A549 (cell line): ENCODE measurements at regions not wholly inside any gene's neighbourhood (a gene's known extent, or its start where the extent isn't known, plus 50 kb on each side); places are given as distances from the start of the nearest gene placed in this dataset.

ENCODE experiments used
- ATAC-seq, 2 experiments: fragments of 200-7000 bp in 1 of 2; fragments of >200 bp in 1 of 2; cut with Nextera tagmentation in 1 of 2; cut with Tn5 transposase in 1 of 2; 3 replicates each; pipeline versions ENCODE4 v1.8.0 to v1.9.1; 2018 to 2020; ENCODE audit warnings: mild to moderate bottlenecking in 1 of 2, moderate library complexity in 1 of 2
- CTCF ChIA-PET: fragments of 300-600 bp; sonication (Branson Sonifier 250); formaldehyde crosslinking; extraction: SDS; loops from one replicate; lab custom pipeline; 2021; ENCODE audit warnings: antibody characterized with exemption, inconsistent platforms; lab: Yijun Ruan, JAX
- POLR2A ChIA-PET: fragments of 350-600 bp; formaldehyde crosslinking; extraction: SDS; loops from one replicate; lab custom pipeline; 2021; ENCODE audit warnings: antibody characterized with exemption, inconsistent platforms; lab: Yijun Ruan, JAX
- DNase-seq, 2 experiments: peaks; one replicate each; pipeline versions ENCODE4 v3.0.0 to v3.0.0-alpha.2; 2011 to 2016; ENCODE audit warnings: low read depth in 1 of 2, low spot score in 1 of 2
- FAIRE-seq: peaks from 2 replicates; lab custom pipeline; 2011; peaks lifted over from hg19 to GRCh38; lab: Jason Lieb, UNC
- H3K27ac ChIP-seq, 2 experiments: fragments of >200 bp; sonication (Bioruptor Twin); formaldehyde crosslinking; 3 replicates each; pipeline ENCODE4 v1.5.1; 2016 to 2017
- H3K4me1 ChIP-seq: fragments of >200 bp; sonication (Bioruptor Twin); formaldehyde crosslinking; 3 replicates; pipeline ENCODE4 v1.6.1; 2016
- H3K4me2 ChIP-seq: fragments of >200 bp; sonication (Bioruptor Twin); formaldehyde crosslinking; 3 replicates; pipeline ENCODE4 v1.6.1; 2016
- H3K4me3 ChIP-seq: fragments of >200 bp; sonication (Bioruptor Twin); formaldehyde crosslinking; 3 replicates; pipeline ENCODE4 v1.5.1; 2016
- H3K9me3 ChIP-seq: fragments of >200 bp; sonication (Bioruptor Twin); formaldehyde crosslinking; 3 replicates; pipeline ENCODE4 v1.6.1; 2016
- BHLHE40 ChIP-seq: IDR thresholded peaks from 2 replicates; pipeline ENCODE4 v1.6.1; 2012; ENCODE audit warnings: low read depth, low read length, inconsistent platforms
- CBX2 ChIP-seq: fragments of 200-600 bp; sonication (generic); IDR thresholded peaks from 2 replicates; pipeline ENCODE4 v1.6.1; 2016; ENCODE audit warnings: low read depth, mild to moderate bottlenecking, borderline replicate concordance
- ELK1 ChIP-seq: fragments of 150-350 bp; IDR thresholded peaks from 2 replicates; pipeline ENCODE4 v1.6.1; 2014; ENCODE audit warnings: low read depth, mild to moderate bottlenecking, low read length
- EP300 ChIP-seq, 2 experiments: fragments of >200 bp; sonication (Bioruptor Twin); formaldehyde crosslinking; IDR thresholded peaks; 2 replicates in 1 of 2; 3 replicates in 1 of 2; pipeline ENCODE4 v1.6.1; 2016 to 2017
- GATA3 ChIP-seq: IDR thresholded peaks from 2 replicates; pipeline ENCODE4 v1.6.1; 2012; ENCODE audit warnings: borderline replicate concordance
- HES2 ChIP-seq: fragments of >200 bp; sonication (Bioruptor Twin); formaldehyde crosslinking; IDR thresholded peaks from 2 replicates; pipeline ENCODE4 v1.6.1; 2016
- HOXA7 ChIP-seq: fragments of 250-450 bp; sonication (Bioruptor Pico); IDR thresholded peaks from 2 replicates; pipeline ENCODE4 v1.5.0; 2020; ENCODE audit warnings: mild to moderate bottlenecking, moderate library complexity
- HOXB13 ChIP-seq: fragments of 250-450 bp; sonication (Bioruptor Pico); IDR thresholded peaks from 2 replicates; pipeline ENCODE4 v1.5.0; 2020; ENCODE audit warnings: low read depth, mild to moderate bottlenecking, moderate library complexity
- MAZ ChIP-seq: fragments of 150-350 bp; IDR thresholded peaks from 2 replicates; pipeline ENCODE4 v1.6.1; 2014; ENCODE audit warnings: antibody characterized with exemption, low read depth, low read length, borderline replicate concordance
- NFE2L2 ChIP-seq: fragments of 150-350 bp; conservative IDR thresholded peaks from 2 replicates; pipeline ENCODE4 v1.6.1; 2014; ENCODE audit warnings: low read length
- NR3C1 ChIP-seq: fragments of >200 bp; sonication (Bioruptor Twin); formaldehyde crosslinking; IDR thresholded peaks from 3 replicates; pipeline ENCODE4 v1.6.1; 2017
- PHF8 ChIP-seq: fragments of 200-600 bp; sonication (generic); IDR thresholded peaks from 2 replicates; pipeline ENCODE4 v1.6.1; 2016; ENCODE audit warnings: low read depth, mild to moderate bottlenecking, antibody characterized with exemption, moderate library complexity, borderline replicate concordance
- POLR2A ChIP-seq: IDR thresholded peaks from 2 replicates; pipeline ENCODE4 v1.6.1; 2012; ENCODE audit warnings: mild to moderate bottlenecking, low read length
- REST ChIP-seq: fragments of 200-600 bp; sonication (generic); IDR thresholded peaks from 2 replicates; pipeline ENCODE4 v1.6.1; 2016; ENCODE audit warnings: antibody characterized with exemption, mild to moderate bottlenecking, moderate library complexity
- RFX5 ChIP-seq: fragments of 450-650 bp; IDR thresholded peaks from 2 replicates; pipeline ENCODE4 v1.7.1; 2014; ENCODE audit warnings: antibody characterized with exemption, mild to moderate bottlenecking, moderate library complexity
- SMC3 ChIP-seq: fragments of >200 bp; sonication (Bioruptor Twin); formaldehyde crosslinking; IDR thresholded peaks from 3 replicates; pipeline ENCODE4 v1.6.1; 2018; ENCODE audit warnings: inconsistent platforms
- SREBF2 ChIP-seq: fragments of 450-650 bp; IDR thresholded peaks from 2 replicates; pipeline ENCODE4 v1.6.1; 2014; ENCODE audit warnings: mild to moderate bottlenecking, moderate library complexity
- ZNF302 ChIP-seq: fragments of 250-450 bp; sonication (Bioruptor Pico); IDR thresholded peaks from 2 replicates; pipeline ENCODE4 v1.9.0; 2021; ENCODE audit warnings: inconsistent platforms, mild to moderate bottlenecking, moderate library complexity
- ZSCAN20 ChIP-seq: fragments of 250-450 bp; sonication (Bioruptor Pico); IDR thresholded peaks from 2 replicates; pipeline ENCODE4 v1.8.0; 2022; ENCODE audit warnings: mild to moderate bottlenecking, moderate library complexity
- WGBS: methylation state at CpG from one replicate; pipeline ENCODE4 v1.1.6; 2017; ENCODE audit errors: missing lambda C conversion rate; 5-methylcytosine and 5-hydroxymethylcytosine counted together
- TF ChIP-seq, protein P1 (sequence below): fragments of >200 bp; sonication (Bioruptor Twin); formaldehyde crosslinking; IDR thresholded peaks from 3 replicates; pipeline ENCODE4 v1.6.1; 2016
- TF ChIP-seq, protein P2 (sequence below): fragments of >200 bp; sonication (Bioruptor Twin); formaldehyde crosslinking; IDR thresholded peaks from 3 replicates; pipeline ENCODE4 v1.5.1; 2016

DNA sequence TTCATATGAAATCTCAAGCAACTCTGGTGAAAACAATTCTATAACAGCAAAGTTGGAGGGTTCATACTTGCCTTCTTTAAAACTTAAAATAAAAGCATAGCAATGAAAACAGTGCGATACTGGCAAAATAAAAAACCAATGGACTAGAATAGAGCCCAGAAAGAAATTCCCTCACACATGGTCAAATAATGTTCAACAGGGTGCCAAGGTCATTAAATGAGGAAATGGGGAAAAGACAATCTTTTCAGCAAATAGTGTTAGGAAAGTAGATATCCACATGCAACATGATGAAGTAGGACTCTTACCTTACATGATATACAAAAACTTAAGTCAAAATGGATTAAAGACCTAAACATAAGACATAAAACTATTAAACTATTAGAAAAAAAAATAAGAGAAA, 970.2 kb upstream of the AGA start:
- WGBS: 35% methylated on average over 1 of the region's 1 CpG
- Histone ChIP-seq H3K4me1 (no peaks in the 10 kb centered on the region), H3K4me2 (no peak overlapping the region), H3K4me3 (no peak overlapping the region), H3K27ac (no peak overlapping the region), H3K9me3 (no peaks in the 10 kb centered on the region)
- POLR2A ChIA-PET: no interaction called here
- ATAC-seq: no peak
- FAIRE-seq: no peak
- TF ChIP-seq PHF8 (no peak), BHLHE40 (no peak), HOXA7 (CRISPR knock-in tag) (no peak), ZNF302 (CRISPR knock-in tag) (no peak), SREBF2 (no peak), ELK1 (no peak), MAZ (no peak), NFE2L2 (no peak), RFX5 (no peak), HOXB13 (no peak), POLR2A (no peak), HES2 (no peak), CBX2 (no peak), NR3C1 (no peak), REST (no peak), GATA3 (no peak), ZSCAN20 (CRISPR knock-in tag) (no peak), SMC3 (no peak)
- TF ChIP-seq, protein P1, sequence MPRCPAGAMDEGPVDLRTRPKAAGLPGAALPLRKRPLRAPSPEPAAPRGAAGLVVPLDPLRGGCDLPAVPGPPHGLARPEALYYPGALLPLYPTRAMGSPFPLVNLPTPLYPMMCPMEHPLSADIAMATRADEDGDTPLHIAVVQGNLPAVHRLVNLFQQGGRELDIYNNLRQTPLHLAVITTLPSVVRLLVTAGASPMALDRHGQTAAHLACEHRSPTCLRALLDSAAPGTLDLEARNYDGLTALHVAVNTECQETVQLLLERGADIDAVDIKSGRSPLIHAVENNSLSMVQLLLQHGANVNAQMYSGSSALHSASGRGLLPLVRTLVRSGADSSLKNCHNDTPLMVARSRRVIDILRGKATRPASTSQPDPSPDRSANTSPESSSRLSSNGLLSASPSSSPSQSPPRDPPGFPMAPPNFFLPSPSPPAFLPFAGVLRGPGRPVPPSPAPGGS: no peak
- TF ChIP-seq, protein P2, sequence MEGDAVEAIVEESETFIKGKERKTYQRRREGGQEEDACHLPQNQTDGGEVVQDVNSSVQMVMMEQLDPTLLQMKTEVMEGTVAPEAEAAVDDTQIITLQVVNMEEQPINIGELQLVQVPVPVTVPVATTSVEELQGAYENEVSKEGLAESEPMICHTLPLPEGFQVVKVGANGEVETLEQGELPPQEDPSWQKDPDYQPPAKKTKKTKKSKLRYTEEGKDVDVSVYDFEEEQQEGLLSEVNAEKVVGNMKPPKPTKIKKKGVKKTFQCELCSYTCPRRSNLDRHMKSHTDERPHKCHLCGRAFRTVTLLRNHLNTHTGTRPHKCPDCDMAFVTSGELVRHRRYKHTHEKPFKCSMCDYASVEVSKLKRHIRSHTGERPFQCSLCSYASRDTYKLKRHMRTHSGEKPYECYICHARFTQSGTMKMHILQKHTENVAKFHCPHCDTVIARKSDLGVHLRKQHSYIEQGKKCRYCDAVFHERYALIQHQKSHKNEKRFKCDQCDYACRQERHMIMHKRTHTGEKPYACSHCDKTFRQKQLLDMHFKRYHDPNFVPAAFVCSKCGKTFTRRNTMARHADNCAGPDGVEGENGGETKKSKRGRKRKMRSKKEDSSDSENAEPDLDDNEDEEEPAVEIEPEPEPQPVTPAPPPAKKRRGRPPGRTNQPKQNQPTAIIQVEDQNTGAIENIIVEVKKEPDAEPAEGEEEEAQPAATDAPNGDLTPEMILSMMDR: no peak
- no peak for DNase-seq
- CTCF ChIA-PET: no interaction called here

- 20% methylated on average over 4 of the region's 4 CpGs for WGBS
Observed at GRCh38 chr4:178414042-178414441, 971.8 kb upstream of the AGA start.

More at GRCh38 chr4:178414042-178414441, 971.8 kb upstream of the AGA start:
- CTCF ChIA-PET: no interaction called here
- no peak for ATAC-seq
- no peak for DNase-seq
- FAIRE-seq: no peak
- TF ChIP-seq EP300 (IDR thresholded peaks at IDR 0.05): no peak
- TF ChIP-seq CBX2: no peak
- Histone ChIP-seq H3K4me3 (no peak overlapping the region), H3K4me2 (no peak overlapping the region), H3K9me3 (no peaks in the 10 kb centered on the region), H3K27ac (no peak overlapping the region), H3K4me1 (no peaks in the 10 kb centered on the region)
- POLR2A ChIA-PET: no interaction called here
